ENCODE measurements at regions not wholly inside any gene's neighbourhood (a gene's known extent, or its start where the extent isn't known, plus 50 kb on each side); places are given as distances from the start of the nearest gene placed in this dataset.
"Not testable (repeated sequence)": the region's sequence is repeated elsewhere in the genome, so short reads cannot be mapped to it uniquely, and the experiment has no call there.

- peaks cover 4% of the 10 kb centered on the region for H3K4me1 ChIP-seq (ENCODE audit: control insufficient read depth, insufficient read depth, low read length)
- no peaks in the 10 kb centered on the region for H3K36me3 ChIP-seq (ENCODE audit: control insufficient read depth, insufficient read depth, low read length)
- H3K9me3 ChIP-seq (ENCODE audit: control insufficient read depth, insufficient read depth, low read depth, low read length), result no peaks in the 10 kb centered on the region
- peaks cover 3% of the 10 kb centered on the region; the same call in 1 of the 2 replicates for H3K27me3 ChIP-seq (ENCODE audit: control insufficient read depth, insufficient read depth, low read length)
- no peak overlapping the region for H3K4me3 ChIP-seq (ENCODE audit: low read depth, low read length)
- no peak overlapping the region for H3K9ac ChIP-seq (ENCODE audit: low read length)
- H3K27ac ChIP-seq (ENCODE audit: low read depth, low read length), result no peak overlapping the region
Observed at GRCh38 chr11:71368966-71369365, 79.2 kb downstream of the DHCR7 start.

- peaks cover 3% of the 10 kb centered on the region; the same call in 1 of the 2 replicates for H3K27me3 ChIP-seq (ENCODE audit: control insufficient read depth, insufficient read depth, low read length)
- H3K9me3 ChIP-seq (ENCODE audit: control insufficient read depth, insufficient read depth, low read depth, low read length), result no peaks in the 10 kb centered on the region
- H3K4me3 ChIP-seq (ENCODE audit: low read depth, low read length), result no peak overlapping the region
- H3K9ac ChIP-seq (ENCODE audit: low read length), result no peak overlapping the region
- H3K27ac ChIP-seq (ENCODE audit: low read depth, low read length), result no peak overlapping the region
- H3K4me1 ChIP-seq (ENCODE audit: control insufficient read depth, insufficient read depth, low read length), result peaks cover 2% of the 10 kb centered on the region; the same call in 1 of the 2 replicates
- H3K36me3 ChIP-seq (ENCODE audit: control insufficient read depth, insufficient read depth, low read length), result no peaks in the 10 kb centered on the region
Observed at GRCh38 chr11:71367756-71368155, 80.4 kb downstream of the DHCR7 start.

- H3K27ac ChIP-seq (ENCODE audit: low read depth, low read length); H3K4me3 ChIP-seq (ENCODE audit: low read depth, low read length); H3K4me1 ChIP-seq (ENCODE audit: control insufficient read depth, insufficient read depth, low read length); H3K9me3 ChIP-seq (ENCODE audit: control insufficient read depth, insufficient read depth, low read depth, low read length); H3K27me3 ChIP-seq (ENCODE audit: control insufficient read depth, insufficient read depth, low read length); H3K36me3 ChIP-seq (ENCODE audit: control insufficient read depth, insufficient read depth, low read length); H3K9ac ChIP-seq (ENCODE audit: low read length): not testable (repeated sequence)
Observed at GRCh38 chr11:71367276-71367675, 80.9 kb downstream of the DHCR7 start.

DNA sequence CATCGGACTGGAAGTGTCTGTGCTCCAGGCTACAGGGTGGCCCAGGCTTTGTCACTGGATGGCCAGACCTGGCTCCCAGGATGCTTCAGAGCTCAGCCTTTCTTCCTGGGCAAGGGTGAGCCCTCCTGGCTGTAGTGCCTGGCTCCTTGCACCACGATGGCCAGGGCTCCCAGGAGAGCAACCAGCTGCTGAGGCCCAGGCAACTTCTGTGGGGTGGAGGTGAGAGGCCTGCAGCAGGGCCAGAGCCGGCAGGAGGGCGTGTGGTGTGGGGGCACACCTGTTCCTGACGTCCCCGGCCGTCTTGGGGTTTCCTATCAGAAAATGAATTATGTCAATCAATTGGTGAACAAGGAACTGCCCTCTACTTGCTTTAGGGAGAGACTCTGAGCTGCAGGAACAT lies 82.1 kb downstream of the DHCR7 start:
- Histone ChIP-seq H3K36me3 (ENCODE audit: control insufficient read depth, insufficient read depth, low read length) (no peaks in the 10 kb centered on the region), H3K4me3 (ENCODE audit: low read depth, low read length) (no peak overlapping the region), H3K27ac (ENCODE audit: low read depth, low read length) (no peak overlapping the region), H3K27me3 (ENCODE audit: control insufficient read depth, insufficient read depth, low read length) (peaks cover 6% of the 10 kb centered on the region; the same call in 1 of the 2 replicates), H3K4me1 (ENCODE audit: control insufficient read depth, insufficient read depth, low read length) (peaks cover under 1% of the 10 kb centered on the region; the same call in 1 of the 2 replicates), H3K9ac (ENCODE audit: low read length) (no peak overlapping the region), H3K9me3 (ENCODE audit: control insufficient read depth, insufficient read depth, low read depth, low read length) (peaks cover 6% of the 10 kb centered on the region; the same call in 1 of the 2 replicates)

DNA sequence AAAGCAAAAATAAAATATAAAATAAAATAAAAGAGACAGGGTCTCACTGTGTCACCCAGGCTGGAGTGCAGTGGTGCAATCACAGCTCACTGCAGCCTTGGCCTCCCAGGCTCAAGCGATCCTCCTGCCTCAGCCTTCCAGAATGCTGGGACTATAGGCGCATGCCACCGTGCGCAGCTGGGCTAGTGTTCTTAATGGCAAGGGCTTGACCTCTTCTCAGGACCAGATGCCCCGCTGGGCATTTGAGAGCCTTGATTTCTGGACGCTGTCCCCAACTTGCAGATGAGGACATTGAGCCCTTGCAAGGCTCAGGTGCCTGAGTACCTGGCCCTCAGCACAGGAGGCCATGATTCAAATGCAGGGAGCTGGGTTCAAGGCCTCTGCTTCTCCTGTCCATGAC lies 82.6 kb downstream of the DHCR7 start:
- Histone ChIP-seq H3K27me3 (ENCODE audit: control insufficient read depth, insufficient read depth, low read length) (peaks cover 6% of the 10 kb centered on the region; the same call in 1 of the 2 replicates), H3K9ac (ENCODE audit: low read length) (no peak overlapping the region), H3K9me3 (ENCODE audit: control insufficient read depth, insufficient read depth, low read depth, low read length) (peaks cover 6% of the 10 kb centered on the region; the same call in 1 of the 2 replicates), H3K4me3 (ENCODE audit: low read depth, low read length) (no peak overlapping the region), H3K36me3 (ENCODE audit: control insufficient read depth, insufficient read depth, low read length) (no peaks in the 10 kb centered on the region), H3K27ac (ENCODE audit: low read depth, low read length) (no peak overlapping the region), H3K4me1 (ENCODE audit: control insufficient read depth, insufficient read depth, low read length) (no peaks in the 10 kb centered on the region)

- no peak overlapping the region for H3K4me3 ChIP-seq (ENCODE audit: low read depth, low read length)
- no peaks in the 10 kb centered on the region for H3K36me3 ChIP-seq (ENCODE audit: control insufficient read depth, insufficient read depth, low read length)
- H3K9me3 ChIP-seq (ENCODE audit: control insufficient read depth, insufficient read depth, low read depth, low read length), result peaks cover 6% of the 10 kb centered on the region; the same call in 1 of the 2 replicates
- peaks cover 6% of the 10 kb centered on the region; the same call in 1 of the 2 replicates for H3K27me3 ChIP-seq (ENCODE audit: control insufficient read depth, insufficient read depth, low read length)
- no peak overlapping the region for H3K27ac ChIP-seq (ENCODE audit: low read depth, low read length)
- H3K4me1 ChIP-seq (ENCODE audit: control insufficient read depth, insufficient read depth, low read length), result no peaks in the 10 kb centered on the region
- H3K9ac ChIP-seq (ENCODE audit: low read length), result no peak overlapping the region
Observed at GRCh38 chr11:71364806-71365205, 83.4 kb downstream of the DHCR7 start.

DNA sequence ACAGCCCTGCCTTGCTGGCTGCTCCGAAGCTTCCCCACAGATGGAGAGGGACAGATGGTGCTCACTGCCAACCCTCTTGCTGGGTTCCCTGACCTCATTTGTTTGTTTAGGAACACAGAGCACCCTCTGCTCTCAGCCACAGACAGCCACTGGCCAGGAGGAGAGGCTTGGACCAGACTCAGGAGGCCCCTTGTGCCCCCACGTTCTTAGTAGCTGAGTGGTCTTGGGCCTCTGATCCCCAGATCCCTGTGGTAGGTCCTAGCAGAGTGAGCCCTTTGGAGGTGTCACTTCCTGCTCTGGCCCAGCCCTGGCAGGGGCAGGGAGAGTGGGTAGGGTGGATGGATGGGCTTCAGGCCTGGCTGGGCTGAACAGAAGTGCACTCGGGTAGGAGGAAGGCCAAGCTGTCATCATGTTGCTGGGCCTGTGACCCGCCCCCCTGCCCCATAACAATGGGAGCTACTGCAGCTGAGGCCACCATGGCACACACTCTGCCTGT lies 84.0 kb downstream of the DHCR7 start:
- peaks cover 5% of the 10 kb centered on the region; the same call in 1 of the 2 replicates for H3K27me3 ChIP-seq (ENCODE audit: control insufficient read depth, insufficient read depth, low read length)

DNA sequence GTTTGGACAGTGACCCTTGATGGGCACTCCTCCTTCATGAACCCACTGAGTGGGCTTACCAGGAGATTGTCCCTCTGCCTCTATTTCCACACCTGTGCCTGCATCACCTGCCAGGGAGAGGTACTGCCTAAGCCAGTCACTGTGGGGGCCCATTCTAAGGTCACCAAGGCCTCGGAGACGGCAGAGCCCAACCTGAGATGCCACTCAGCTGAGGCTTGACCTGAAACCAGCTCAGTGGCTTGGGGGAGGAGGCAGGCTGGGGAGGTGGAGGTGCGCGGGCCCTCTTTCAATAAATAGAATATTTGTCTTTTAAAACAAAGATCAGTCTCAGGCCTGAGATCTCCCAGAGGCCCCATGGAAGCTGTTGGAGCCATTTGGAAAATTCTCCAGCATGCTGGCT lies 84.5 kb downstream of the DHCR7 start:
- no peaks in the 10 kb centered on the region for H3K4me1 ChIP-seq (ENCODE audit: control insufficient read depth, insufficient read depth, low read length)
- H3K27me3 ChIP-seq (ENCODE audit: control insufficient read depth, insufficient read depth, low read length), result peaks cover 3% of the 10 kb centered on the region; the same call in 1 of the 2 replicates
- no peak overlapping the region for H3K9ac ChIP-seq (ENCODE audit: low read length)
- no peak overlapping the region for H3K27ac ChIP-seq (ENCODE audit: low read depth, low read length)
- no peaks in the 10 kb centered on the region for H3K36me3 ChIP-seq (ENCODE audit: control insufficient read depth, insufficient read depth, low read length)
- peaks cover 6% of the 10 kb centered on the region; the same call in 1 of the 2 replicates for H3K9me3 ChIP-seq (ENCODE audit: control insufficient read depth, insufficient read depth, low read depth, low read length)
- H3K4me3 ChIP-seq (ENCODE audit: low read depth, low read length), result no peak overlapping the region

More for the DNA sequence above, 84.0 kb downstream of the DHCR7 start:
- H3K4me3 ChIP-seq (ENCODE audit: low read depth, low read length), result no peak overlapping the region
- H3K4me1 ChIP-seq (ENCODE audit: control insufficient read depth, insufficient read depth, low read length), result no peaks in the 10 kb centered on the region
- no peak overlapping the region for H3K9ac ChIP-seq (ENCODE audit: low read length)
- no peaks in the 10 kb centered on the region for H3K36me3 ChIP-seq (ENCODE audit: control insufficient read depth, insufficient read depth, low read length)
- peaks cover 6% of the 10 kb centered on the region; the same call in 1 of the 2 replicates for H3K9me3 ChIP-seq (ENCODE audit: control insufficient read depth, insufficient read depth, low read depth, low read length)
- H3K27ac ChIP-seq (ENCODE audit: low read depth, low read length), result no peak overlapping the region

DNA sequence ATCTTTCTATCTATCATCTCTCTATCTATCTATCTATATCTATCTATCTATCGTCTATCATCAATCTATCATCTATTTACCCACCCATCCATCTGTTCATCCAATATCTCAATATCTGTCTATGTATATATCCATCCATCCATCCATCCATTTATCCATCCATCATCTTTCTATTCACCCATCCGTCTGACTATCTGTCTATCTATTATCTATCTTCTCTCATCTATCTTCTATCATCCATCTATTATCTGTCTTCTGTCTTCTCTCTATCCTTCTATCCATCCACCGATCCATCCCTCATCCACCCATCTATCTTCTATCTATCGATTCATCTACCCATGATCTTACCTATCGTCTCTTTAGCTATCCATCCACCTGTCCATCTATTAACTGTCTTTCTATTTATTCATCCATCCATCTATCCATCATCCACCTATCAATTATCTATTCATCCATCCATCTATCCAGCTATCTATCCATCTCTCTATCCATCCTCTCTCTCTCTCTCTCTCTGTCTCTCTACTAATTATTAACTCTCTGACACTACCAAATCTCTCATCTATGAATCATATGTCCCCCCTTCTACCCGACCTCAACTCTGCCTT lies 89.1 kb downstream of the DHCR7 start:
- Histone ChIP-seq H3K27me3 (ENCODE audit: control insufficient read depth, insufficient read depth, low read length) (peaks cover 18% of the 10 kb centered on the region; the same call in 1 of the 2 replicates), H3K27ac (ENCODE audit: low read depth, low read length) (no peak overlapping the region), H3K9ac (ENCODE audit: low read length) (no peak overlapping the region), H3K4me3 (ENCODE audit: low read depth, low read length) (no peak overlapping the region), H3K9me3 (ENCODE audit: control insufficient read depth, insufficient read depth, low read depth, low read length) (peaks cover 6% of the 10 kb centered on the region; the same call in 1 of the 2 replicates), H3K36me3 (ENCODE audit: control insufficient read depth, insufficient read depth, low read length) (no peaks in the 10 kb centered on the region), H3K4me1 (ENCODE audit: control insufficient read depth, insufficient read depth, low read length) (no peaks in the 10 kb centered on the region)

GRCh38 chr11:71358122-71358728 lies 90.0 kb downstream of the DHCR7 start:
- Histone ChIP-seq H3K27me3 (ENCODE audit: control insufficient read depth, insufficient read depth, low read length) (peaks cover 20% of the 10 kb centered on the region; the same call in 1 of the 2 replicates), H3K27ac (ENCODE audit: low read depth, low read length) (no peak overlapping the region), H3K9me3 (ENCODE audit: control insufficient read depth, insufficient read depth, low read depth, low read length) (peaks cover 6% of the 10 kb centered on the region; the same call in 1 of the 2 replicates), H3K9ac (ENCODE audit: low read length) (no peak overlapping the region), H3K4me1 (ENCODE audit: control insufficient read depth, insufficient read depth, low read length) (no peaks in the 10 kb centered on the region), H3K4me3 (ENCODE audit: low read depth, low read length) (no peak overlapping the region), H3K36me3 (ENCODE audit: control insufficient read depth, insufficient read depth, low read length) (no peaks in the 10 kb centered on the region)

GRCh38 chr11:71357414-71357813 lies 90.8 kb downstream of the DHCR7 start:
- no peaks in the 10 kb centered on the region for H3K36me3 ChIP-seq (ENCODE audit: control insufficient read depth, insufficient read depth, low read length)
- no peak overlapping the region for H3K9ac ChIP-seq (ENCODE audit: low read length)
- peaks cover 6% of the 10 kb centered on the region; the same call in 1 of the 2 replicates for H3K9me3 ChIP-seq (ENCODE audit: control insufficient read depth, insufficient read depth, low read depth, low read length)
- H3K4me3 ChIP-seq (ENCODE audit: low read depth, low read length), result no peak overlapping the region
- H3K27ac ChIP-seq (ENCODE audit: low read depth, low read length), result no peak overlapping the region
- H3K27me3 ChIP-seq (ENCODE audit: control insufficient read depth, insufficient read depth, low read length), result peaks cover 20% of the 10 kb centered on the region; the same call in 1 of the 2 replicates
- H3K4me1 ChIP-seq (ENCODE audit: control insufficient read depth, insufficient read depth, low read length), result no peaks in the 10 kb centered on the region

Data from HUES6 (cell line).